NCI-H774 (cell line): ENCODE measurements at regions not wholly inside any gene's neighbourhood (a gene's known extent, or its start where the extent isn't known, plus 50 kb on each side); places are given as distances from the start of the nearest gene placed in this dataset.
"Not testable (repeated sequence)": the region's sequence is repeated elsewhere in the genome, so short reads cannot be mapped to it uniquely, and the experiment has no call there.

Source experiments
- DNase-seq: peaks from one replicate; lab custom pipeline; 2025; lab: John Stamatoyannopoulos, UW

DNA sequence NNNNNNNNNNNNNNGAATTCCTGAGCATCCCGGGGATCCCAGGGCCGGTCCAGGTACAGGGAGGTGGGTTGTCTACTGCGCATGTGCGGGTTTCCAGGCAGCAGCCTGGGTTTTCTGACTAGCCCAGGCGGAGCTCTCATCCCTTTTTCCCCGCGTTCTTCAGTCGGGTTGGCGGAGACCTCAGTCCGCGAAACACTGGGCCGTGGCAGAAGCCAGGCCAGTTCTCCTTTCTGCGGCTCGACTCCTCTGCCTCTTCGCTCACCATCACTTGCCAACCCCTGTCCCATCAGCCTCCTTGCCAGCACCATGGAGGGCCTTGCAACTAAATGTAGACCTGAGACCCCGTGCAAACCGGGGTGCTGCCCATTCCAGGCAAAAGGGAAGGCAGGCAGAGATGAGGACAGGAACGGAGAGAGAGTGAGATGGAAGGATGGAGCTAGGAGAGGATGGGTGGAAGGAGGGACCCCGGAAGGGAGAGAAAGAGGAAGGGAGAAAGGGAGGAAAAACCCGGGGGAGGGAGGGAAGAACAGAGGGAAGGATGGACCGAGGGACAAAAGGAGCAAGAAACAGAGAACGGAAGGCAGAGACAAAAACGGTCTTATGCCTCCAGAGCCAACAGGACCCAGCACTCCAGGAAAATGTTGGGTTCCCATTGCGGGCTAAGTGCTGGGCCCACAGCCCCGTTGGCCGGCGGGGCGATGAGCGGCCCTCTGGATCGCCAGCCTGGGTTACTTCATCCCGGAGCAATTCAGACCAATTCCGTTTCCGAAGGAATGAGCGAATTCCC is 445.4 kb upstream of the DEFB115 start:
- peak; percentile 10 for DNase-seq

- DNase-seq, result no peak
Observed at GRCh38 chr20:30812739-30813411, 444.6 kb upstream of the DEFB115 start.

- DNase-seq, result not testable (repeated sequence)
Observed at GRCh38 chr20:30813412-30814311, 443.8 kb upstream of the DEFB115 start.

DNA sequence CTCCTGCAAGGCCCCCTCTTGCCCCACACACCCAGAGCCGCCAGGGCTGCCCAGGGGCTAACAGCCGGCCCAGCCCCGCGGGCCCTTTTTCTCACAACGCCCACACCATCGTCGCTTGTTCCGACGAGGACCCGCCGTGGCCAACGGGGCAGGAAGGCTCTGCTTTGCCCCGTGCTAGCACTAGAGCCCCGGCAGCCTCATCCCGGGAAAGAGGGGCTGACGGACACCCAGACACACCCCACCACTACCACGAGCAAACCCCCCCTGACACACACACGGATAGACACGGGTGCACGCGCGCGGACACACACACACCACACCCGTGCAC is 443.2 kb upstream of the DEFB115 start:
- not testable (repeated sequence) for DNase-seq

DNA sequence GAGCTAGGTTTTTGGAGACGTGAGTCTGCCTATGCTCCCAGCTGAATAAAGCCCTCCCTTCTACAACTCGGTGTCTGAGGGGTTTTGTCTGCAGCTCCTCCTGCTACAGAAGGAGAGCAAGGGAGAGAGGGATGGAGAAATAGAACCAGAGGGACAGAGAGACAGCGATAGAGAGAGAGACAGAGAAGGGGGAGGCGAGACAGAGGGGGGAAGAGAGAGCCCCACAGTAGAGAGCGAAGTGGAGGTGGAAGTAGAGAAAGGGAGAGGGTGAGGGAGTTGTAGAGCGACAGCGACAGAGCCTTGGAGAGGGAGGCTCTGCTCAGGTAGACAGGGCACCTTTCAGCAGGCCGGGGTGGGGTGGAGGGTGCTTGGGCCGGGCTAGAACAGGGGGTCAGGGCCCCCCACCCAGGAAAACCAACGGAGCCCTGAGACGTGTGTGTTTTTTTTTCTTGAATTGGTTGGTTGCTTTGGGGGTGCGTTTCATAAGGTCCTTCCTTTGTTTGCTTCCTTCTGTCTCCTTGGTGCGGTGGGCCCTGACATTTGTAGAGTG is 442.4 kb upstream of the DEFB115 start:
- not testable (repeated sequence) for DNase-seq

- DNase-seq, result no peak
Observed at GRCh38 chr20:30815577-30816181, 441.8 kb upstream of the DEFB115 start.

GRCh38 chr20:30816182-30816645 is 441.2 kb upstream of the DEFB115 start:
- DNase-seq, result peak; percentile 38

- not testable (repeated sequence) for DNase-seq
Observed at GRCh38 chr20:30821615-30822014, 435.8 kb upstream of the DEFB115 start.

DNA sequence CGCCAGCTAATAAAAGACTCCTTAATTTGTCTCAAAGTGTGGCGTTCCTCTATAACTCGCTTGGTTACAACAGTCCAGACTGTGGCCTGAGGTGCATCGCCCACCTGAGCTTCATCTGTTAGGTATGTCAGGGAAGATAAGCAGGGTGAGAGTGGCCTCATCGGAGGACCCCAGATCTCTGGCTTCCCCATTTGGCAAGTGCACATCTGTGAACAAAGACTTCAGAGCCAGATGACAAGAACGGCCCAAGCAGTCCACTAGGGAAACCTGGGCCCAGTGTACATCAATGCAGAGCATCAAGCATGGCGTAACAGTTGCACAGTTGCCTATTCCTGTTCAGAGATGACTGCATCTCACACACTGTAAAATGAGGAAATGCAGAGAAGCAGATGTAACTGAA is 432.8 kb upstream of the DEFB115 start:
- not testable (repeated sequence) for DNase-seq

DNA sequence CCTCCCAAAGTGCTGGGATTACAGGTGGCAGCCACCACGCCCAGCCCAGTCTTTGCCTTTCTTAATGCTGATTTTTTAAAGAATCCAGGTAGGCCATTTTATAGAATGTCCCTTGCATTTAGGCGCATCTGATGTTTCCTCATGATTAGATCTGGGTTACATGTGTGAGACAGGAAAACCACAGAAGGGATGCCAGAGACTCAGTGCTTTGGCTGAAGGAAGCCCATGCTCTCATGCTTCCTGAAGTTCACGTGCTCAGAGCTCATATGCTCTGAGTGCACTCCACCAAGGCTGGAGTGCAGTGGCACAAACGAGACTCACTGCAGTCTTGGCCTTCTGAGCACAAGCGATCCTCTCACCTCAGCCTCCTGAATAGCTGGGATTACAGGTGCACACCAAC is 411.5 kb upstream of the DEFB115 start:
- not testable (repeated sequence) for DNase-seq

- not testable (repeated sequence) for DNase-seq
Observed at GRCh38 chr20:30868271-30868670, 389.2 kb upstream of the DEFB115 start.

DNA sequence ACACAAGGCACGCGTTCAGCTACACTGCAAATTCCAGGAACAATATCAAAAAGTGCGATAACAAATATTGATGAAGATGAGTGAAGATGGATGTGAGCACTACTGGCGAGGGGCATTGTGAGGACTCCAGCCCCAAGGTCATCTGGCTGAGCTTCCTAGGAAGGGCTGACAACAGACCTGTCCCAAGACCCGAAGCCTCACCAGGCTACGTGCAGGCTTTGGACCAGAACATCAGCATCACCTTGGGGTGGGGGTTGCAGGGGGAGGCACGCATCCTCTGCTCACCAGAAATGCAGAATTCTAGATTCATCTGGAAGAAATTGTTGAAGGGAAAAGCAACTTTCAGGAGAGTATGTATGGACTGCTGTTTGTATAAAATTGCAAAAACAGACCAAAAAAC is 386.3 kb upstream of the DEFB115 start:
- not testable (repeated sequence) for DNase-seq

DNA sequence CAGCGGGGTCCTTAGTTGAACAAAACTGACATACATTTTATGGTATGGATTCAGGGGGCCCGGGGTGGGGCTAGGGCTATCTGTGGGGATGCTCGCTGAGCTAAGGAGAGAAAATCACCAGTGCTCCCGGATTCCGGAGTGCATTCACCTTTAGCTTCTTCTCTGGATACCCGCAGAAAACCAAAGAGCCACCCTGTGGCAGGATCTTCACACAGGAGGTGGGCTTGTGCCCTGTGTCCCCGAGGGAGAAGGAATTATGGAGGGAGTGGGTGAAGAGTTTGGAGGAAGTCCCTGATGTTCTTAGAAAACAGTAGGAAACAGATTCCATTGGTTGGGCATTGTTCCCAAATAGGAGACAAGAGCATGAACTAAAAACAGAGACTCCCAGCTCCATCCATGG is 385.2 kb upstream of the DEFB115 start:
- not testable (repeated sequence) for DNase-seq

- not testable (repeated sequence) for DNase-seq
Observed at GRCh38 chr20:30875868-30876267, 381.6 kb upstream of the DEFB115 start.

DNA sequence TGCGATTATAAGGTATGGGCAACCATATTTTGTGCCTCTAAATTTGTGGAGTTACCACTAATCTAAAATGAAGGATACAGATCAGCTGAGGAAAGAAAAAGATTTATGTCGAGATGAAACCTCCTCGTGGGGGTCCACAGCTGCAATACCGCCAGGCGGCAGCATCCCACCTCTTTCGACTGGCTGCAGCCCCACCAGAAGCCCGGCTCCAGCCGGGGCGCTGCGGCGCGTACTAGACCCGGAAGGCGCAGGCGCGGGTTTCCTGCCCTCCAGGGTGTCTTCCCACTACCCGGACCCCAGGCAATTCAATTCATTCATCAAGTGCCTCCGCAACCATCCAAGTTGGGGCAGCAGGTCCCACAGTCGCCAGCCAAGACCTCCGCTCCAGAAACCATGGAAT is 366.1 kb upstream of the DEFB115 start:
- not testable (repeated sequence) for DNase-seq

DNA sequence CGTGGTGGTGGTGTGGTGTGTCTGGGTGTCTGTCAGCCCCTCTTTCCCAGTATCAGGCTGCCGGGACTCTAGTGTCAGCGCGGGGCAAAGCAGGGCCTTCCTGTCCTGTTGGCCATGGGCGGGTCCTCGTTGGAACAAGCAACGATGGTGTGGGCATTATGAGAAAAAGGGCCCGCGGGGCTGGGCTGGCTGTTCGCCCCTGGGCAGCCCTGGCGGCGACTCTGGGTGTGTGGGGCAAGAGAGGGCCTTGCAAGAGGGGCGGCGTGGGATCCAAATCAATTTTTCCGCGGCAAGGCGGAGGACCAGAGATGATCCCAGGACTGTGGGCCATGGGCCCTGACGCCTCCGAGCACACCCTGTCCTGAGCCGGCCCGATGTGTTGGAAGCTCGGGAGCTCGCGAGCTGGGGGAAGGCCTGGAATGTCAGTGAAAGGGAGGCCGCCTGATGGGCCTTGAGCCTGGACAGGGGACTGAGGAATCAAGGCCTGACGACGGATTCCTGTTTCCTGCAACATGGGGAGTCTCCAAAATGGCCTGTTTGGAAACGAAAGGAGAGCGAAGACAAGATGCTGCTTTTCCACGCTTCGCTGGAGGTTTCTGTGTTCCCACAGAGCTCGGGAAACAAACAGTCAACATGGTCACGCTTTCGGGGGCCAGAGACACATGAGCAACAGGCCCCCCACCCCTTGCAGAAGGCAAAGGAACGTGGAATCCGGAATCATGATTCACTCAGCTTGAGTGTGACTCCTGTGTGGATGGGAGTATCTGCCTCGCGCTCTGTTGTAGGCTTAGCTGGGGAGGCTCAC is 364.7 kb upstream of the DEFB115 start:
- no peak for DNase-seq

DNA sequence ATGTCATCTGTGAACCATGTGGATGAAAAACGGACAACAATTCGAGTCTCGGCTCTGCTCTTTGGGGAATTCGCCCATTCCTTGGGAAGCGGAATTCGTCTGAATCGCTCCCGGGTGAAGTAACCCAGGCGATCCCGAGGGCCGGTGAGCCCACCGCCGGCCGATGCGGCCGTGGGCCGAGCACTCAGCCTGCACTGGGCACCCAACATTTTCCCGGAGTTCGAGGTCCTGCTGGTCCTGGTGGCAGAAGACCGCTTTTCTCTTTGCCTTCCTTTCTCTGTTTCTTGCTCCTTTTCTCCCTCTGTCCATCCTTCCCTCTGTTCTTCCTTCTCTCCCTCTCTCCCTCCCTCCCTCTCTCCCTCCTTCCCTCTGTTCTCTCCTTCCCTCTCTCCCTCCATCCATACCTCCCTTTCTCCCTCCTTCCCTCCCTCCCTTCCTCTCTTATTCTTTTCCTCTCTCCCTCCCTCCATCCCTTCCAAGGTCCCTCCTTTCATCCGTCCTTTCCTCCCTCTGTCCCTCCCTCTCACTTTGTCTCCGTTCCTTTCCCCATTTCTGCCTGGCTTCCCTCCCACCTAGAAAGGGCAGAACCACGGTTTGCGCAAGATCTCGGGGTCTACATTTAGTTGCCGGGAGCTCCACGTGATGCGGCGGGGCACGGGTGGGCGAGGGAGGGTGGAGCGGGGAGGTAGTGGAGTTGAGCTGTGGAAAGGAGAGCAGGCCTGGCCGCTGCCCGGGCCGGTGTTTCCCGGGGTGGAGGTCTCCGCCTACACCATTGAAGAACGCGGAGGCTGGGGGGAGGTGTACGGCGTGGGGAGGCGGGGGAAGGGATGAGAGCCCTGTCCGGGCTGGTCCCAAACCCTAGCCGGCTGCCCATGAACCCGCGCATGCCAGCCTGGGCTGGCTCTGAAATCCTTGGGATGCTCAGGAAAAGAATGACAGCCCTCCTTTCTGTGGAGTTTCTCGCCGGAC is 363.8 kb upstream of the DEFB115 start:
- DNase-seq, result not testable (repeated sequence)

DNA sequence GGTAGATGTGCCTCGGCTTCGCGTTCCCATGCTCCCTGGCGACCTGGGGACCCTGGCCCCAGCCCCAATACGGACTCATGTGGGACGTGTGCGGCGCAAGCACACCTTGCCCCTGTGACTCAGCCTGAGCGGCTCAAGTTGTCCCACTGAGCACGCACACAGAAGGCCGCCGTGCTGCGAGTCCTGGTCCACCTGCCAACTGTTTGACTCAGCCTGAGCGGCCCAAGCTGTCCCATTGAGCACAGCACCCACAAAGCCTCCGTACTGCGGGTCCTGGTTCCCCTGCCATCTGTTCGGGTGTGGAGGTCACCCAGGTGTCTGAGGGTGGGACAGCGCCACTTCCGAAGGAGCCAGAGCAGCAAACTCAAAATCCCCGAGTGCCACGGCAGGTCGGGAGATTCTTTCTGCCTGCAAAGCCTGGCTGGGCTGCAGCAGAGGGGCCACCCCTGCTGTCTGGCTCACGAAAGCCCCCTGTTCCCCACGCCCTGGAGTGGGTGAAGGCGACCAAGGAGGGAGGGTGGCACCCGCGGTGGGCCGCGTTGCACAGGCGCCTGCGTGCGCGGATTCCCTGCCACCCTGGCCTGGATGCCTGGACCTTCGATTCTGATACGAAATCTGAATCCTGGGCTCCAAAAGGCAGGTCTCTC is 362.6 kb upstream of the DEFB115 start:
- not testable (repeated sequence) for DNase-seq

- not testable (repeated sequence) for DNase-seq
Observed at GRCh38 chr20:30895354-30895711, 362.1 kb upstream of the DEFB115 start.
